Mesenchymal stem cell (in vitro differentiated cells and primary cell): ENCODE measurements at regions not wholly inside any gene's neighbourhood (a gene's known extent, or its start where the extent isn't known, plus 50 kb on each side); places are given as distances from the start of the nearest gene placed in this dataset.
A peak's percentile ranks its signal among the peaks of the same experiment; 100 is the strongest.

Experiments used
- DNase-seq: peaks from one replicate; pipeline ENCODE4 v3.0.0-alpha.2; 2013
- H2AFZ ChIP-seq: one replicate; pipeline ENCODE4 v1.6.1; 2013; ENCODE audit warnings: low read depth, mild to moderate bottlenecking, control low read depth, inconsistent platforms, low read length, moderate library complexity
- H2AK5ac ChIP-seq: 2 replicates; pipeline ENCODE4 v1.6.1; 2013; ENCODE audit warnings: low read length, moderate library complexity, mild to moderate bottlenecking, inconsistent platforms; ENCODE audit not compliant: severe bottlenecking
- H2BK120ac ChIP-seq: one replicate; pipeline ENCODE4 v1.6.1; 2013; ENCODE audit warnings: low read depth, mild to moderate bottlenecking, inconsistent platforms, low read length, moderate library complexity
- H2BK12ac ChIP-seq, 2 experiments: one replicate each; pipeline ENCODE4 v1.6.1; 2013; ENCODE audit warnings: inconsistent platforms in 2 of 2, low read length in 2 of 2, mild to moderate bottlenecking in 2 of 2, moderate library complexity in 2 of 2, control low read depth in 1 of 2
- H2BK15ac ChIP-seq: one replicate; pipeline ENCODE4 v1.6.1; 2013; ENCODE audit warnings: mild to moderate bottlenecking, low read depth, inconsistent platforms; ENCODE audit not compliant: poor library complexity, severe bottlenecking
- H2BK5ac ChIP-seq: 2 replicates; pipeline ENCODE4 v1.6.1; 2013; ENCODE audit warnings: low read depth, mild to moderate bottlenecking, low read length, control low read depth, inconsistent platforms; ENCODE audit not compliant: poor library complexity, severe bottlenecking
- H3K14ac ChIP-seq, 2 experiments: one replicate each; pipeline ENCODE4 v1.6.1; 2013; ENCODE audit warnings: inconsistent platforms in 2 of 2, low read length in 2 of 2, control low read depth in 1 of 2, mild to moderate bottlenecking in 1 of 2, moderate library complexity in 1 of 2
- H3K18ac ChIP-seq, 2 experiments: one replicate each; pipeline ENCODE4 v1.6.1; 2013; ENCODE audit warnings: inconsistent platforms in 2 of 2, low read length in 2 of 2, control low read depth in 1 of 2, low read depth in 1 of 2, mild to moderate bottlenecking in 1 of 2
- H3K23ac ChIP-seq, 2 experiments: one replicate each; pipeline ENCODE4 v1.6.1; 2013; ENCODE audit warnings: inconsistent platforms in 2 of 2, low read length in 2 of 2, mild to moderate bottlenecking in 2 of 2, moderate library complexity in 2 of 2, control low read depth in 1 of 2
- H3K27ac ChIP-seq: 2 replicates; pipeline ENCODE4 v1.5.1; 2013; ENCODE audit warnings: mild to moderate bottlenecking, moderate library complexity, low read length, control low read depth, inconsistent platforms; ENCODE audit not compliant: poor library complexity, severe bottlenecking
- H3K27me3 ChIP-seq, 2 experiments: 2 replicates each; pipeline versions ENCODE4 v1.6.1 to v1.7.0; 2013; ENCODE audit warnings: low read length in 2 of 2, mild to moderate bottlenecking in 2 of 2, moderate library complexity in 2 of 2, control low read depth in 1 of 2, inconsistent platforms in 1 of 2; ENCODE audit not compliant: control insufficient read depth in 1 of 2, insufficient read depth in 1 of 2
- H3K36me3 ChIP-seq, 2 experiments: 2 replicates each; pipeline versions ENCODE4 v1.6.1 to v1.7.0; 2013; ENCODE audit warnings: low read length in 2 of 2, control low read depth in 1 of 2, inconsistent platforms in 1 of 2, low read depth in 1 of 2, mild to moderate bottlenecking in 1 of 2; ENCODE audit not compliant: insufficient read depth in 2 of 2, control insufficient read depth in 1 of 2
- H3K4ac ChIP-seq, 2 experiments: one replicate each; pipeline ENCODE4 v1.6.1; 2013; ENCODE audit warnings: inconsistent platforms in 2 of 2, low read length in 2 of 2, mild to moderate bottlenecking in 2 of 2, moderate library complexity in 2 of 2, control low read depth in 1 of 2, low read depth in 1 of 2
- H3K4me1 ChIP-seq: 2 replicates; pipeline ENCODE4 v1.6.1; 2013; ENCODE audit warnings: low read depth, low read length, control low read depth; ENCODE audit not compliant: control insufficient read depth, insufficient read depth
- H3K4me2 ChIP-seq: 2 replicates; pipeline ENCODE4 v1.6.1; 2013; ENCODE audit warnings: low read length, mild to moderate bottlenecking, inconsistent platforms; ENCODE audit not compliant: poor library complexity, severe bottlenecking
- H3K4me3 ChIP-seq, 2 experiments: 2 replicates each; pipeline versions ENCODE4 v1.5.1 to v1.7.0; 2013; ENCODE audit warnings: low read length in 2 of 2, mild to moderate bottlenecking in 2 of 2, control low read depth in 1 of 2, low read depth in 1 of 2; ENCODE audit not compliant: insufficient read depth in 1 of 2
- H3K79me1 ChIP-seq: replicated peaks from 2 replicates; pipeline ENCODE4 v1.6.1; 2013; ENCODE audit warnings: mild to moderate bottlenecking, control low read depth, low read length, inconsistent platforms; ENCODE audit not compliant: poor library complexity, severe bottlenecking
- H3K9ac ChIP-seq: 2 replicates; pipeline ENCODE4 v1.7.0; 2013; ENCODE audit warnings: mild to moderate bottlenecking, low read length, moderate library complexity
- H3K9me3 ChIP-seq: 2 replicates; pipeline ENCODE4 v1.7.0; 2013; ENCODE audit warnings: mild to moderate bottlenecking, low read length; ENCODE audit not compliant: control insufficient read depth
- H4K8ac ChIP-seq: one replicate; pipeline ENCODE4 v1.6.1; 2013; ENCODE audit warnings: inconsistent platforms, mild to moderate bottlenecking, low read length, moderate library complexity
- H4K91ac ChIP-seq: one replicate; pipeline ENCODE4 v1.6.1; 2013; ENCODE audit warnings: mild to moderate bottlenecking, low read length, inconsistent platforms
- WGBS: methylation state at CpG from one replicate; pipeline ENCODE4 v1.1.7; 2013; ENCODE audit warnings: mixed read lengths; 5-methylcytosine and 5-hydroxymethylcytosine counted together

- Histone ChIP-seq H3K4me3 (no peak overlapping the region), H3K79me1 (no peaks in the 10 kb centered on the region), H3K18ac (no peak overlapping the region), H3K27me3 (no peaks in the 10 kb centered on the region), H3K4ac (no peak overlapping the region), H3K9me3 (no peaks in the 10 kb centered on the region), H3K9ac (no peak overlapping the region), H2AK5ac (no peak overlapping the region), H2BK120ac (no peak overlapping the region), H4K8ac (no peak overlapping the region), H3K27ac (no peak overlapping the region), H3K36me3 (no peaks in the 10 kb centered on the region), H3K4me2 (no peak overlapping the region), H3K23ac (no peak overlapping the region), H2BK15ac (no peak overlapping the region), H3K4me1 (no peaks in the 10 kb centered on the region), H2AFZ (no peak overlapping the region), H2BK12ac (no peak overlapping the region), H3K14ac (no peak overlapping the region), H4K91ac (no peak overlapping the region), H2BK5ac (no peak overlapping the region)
- no peak for DNase-seq
- WGBS: no CpG with 5 or more reads among the region's 1 CpG
These were observed 396.1 kb downstream of the VGLL3 start for GRCh38 chr3:86594838-86595237.

DNA sequence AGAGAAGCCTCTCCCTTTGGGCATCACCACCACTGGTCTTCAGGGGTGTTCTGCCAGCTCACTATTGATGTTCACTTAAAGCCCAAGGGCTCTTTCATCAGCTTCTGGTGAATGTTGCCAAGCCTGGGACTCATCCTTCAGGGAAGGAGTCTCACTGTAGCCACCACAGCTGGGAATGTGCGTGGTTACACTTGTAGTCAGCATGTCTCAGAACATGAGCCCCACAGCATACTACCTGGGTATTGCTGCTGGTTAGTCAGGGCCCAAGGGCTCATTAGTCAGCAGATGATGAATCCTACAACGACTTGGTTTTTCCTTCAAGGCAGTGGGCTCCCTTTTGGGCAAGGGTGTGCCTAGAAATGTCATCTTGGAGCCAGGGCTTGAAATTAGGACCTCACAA, 412.9 kb downstream of the VGLL3 start:
- H2AFZ ChIP-seq: no peak overlapping the region
- no peak overlapping the region for H2AK5ac ChIP-seq
- no peak overlapping the region for H3K23ac ChIP-seq
- H3K4me3 ChIP-seq: no peak overlapping the region
- no peak overlapping the region for H3K4me2 ChIP-seq
- H3K9me3 ChIP-seq: peaks cover 4% of the 10 kb centered on the region
- no peaks in the 10 kb centered on the region for H3K4me1 ChIP-seq
- H3K27me3 ChIP-seq: no peaks in the 10 kb centered on the region
- no peaks in the 10 kb centered on the region for H3K36me3 ChIP-seq
- H3K79me1 ChIP-seq: no peaks in the 10 kb centered on the region
- H3K27ac ChIP-seq: no peak overlapping the region
- H3K9ac ChIP-seq: no peak overlapping the region
- no peak overlapping the region for H3K18ac ChIP-seq
- no peak overlapping the region for H2BK5ac ChIP-seq
- H4K91ac ChIP-seq: no peak overlapping the region
- H4K8ac ChIP-seq: no peak overlapping the region
- H3K14ac ChIP-seq: no peak overlapping the region
- no peak overlapping the region for H2BK12ac ChIP-seq
- H2BK15ac ChIP-seq: no peak overlapping the region
- H3K4ac ChIP-seq: no peak overlapping the region
- 42% methylated on average over 2 of the region's 2 CpGs for WGBS
- DNase-seq: no peak
- H2BK120ac ChIP-seq: no peak overlapping the region

DNA sequence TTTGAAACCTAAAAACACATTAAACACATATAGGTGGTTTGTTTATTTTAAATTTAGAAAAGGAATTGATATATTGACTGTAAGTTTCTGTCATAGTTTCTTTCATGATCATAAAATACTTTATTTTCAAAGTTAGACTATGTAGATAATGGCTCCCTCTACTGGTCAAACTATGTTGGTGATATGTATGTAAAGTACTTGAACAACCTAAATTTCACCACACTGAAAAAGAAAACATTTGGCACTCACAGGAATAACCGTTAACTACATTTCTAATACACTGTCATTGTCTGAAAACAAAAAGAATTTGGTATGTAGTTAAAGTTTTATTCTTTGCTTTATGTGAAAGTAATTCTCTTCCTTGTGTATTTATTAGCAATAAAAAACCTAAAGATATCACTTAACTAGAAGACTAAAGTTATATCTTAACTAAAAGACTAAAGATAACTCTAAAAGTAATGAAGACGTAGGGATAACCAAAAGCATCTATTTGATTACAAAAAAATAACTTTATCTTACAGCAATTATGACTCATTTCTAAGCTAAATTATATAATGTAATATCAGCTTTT, 427.5 kb downstream of the VGLL3 start:
- Histone ChIP-seq H3K14ac (no peak overlapping the region), H4K8ac (no peak overlapping the region), H3K4me1 (no peaks in the 10 kb centered on the region), H3K27me3 (no peaks in the 10 kb centered on the region), H2BK5ac (no peak overlapping the region), H3K4me2 (no peak overlapping the region), H3K9me3 (no peaks in the 10 kb centered on the region), H3K27ac (no peak overlapping the region), H2BK15ac (no peak overlapping the region), H2AFZ (no peak overlapping the region), H3K36me3 (no peaks in the 10 kb centered on the region), H3K4ac (no peak overlapping the region), H2BK120ac (no peak overlapping the region), H3K9ac (no peak overlapping the region), H3K79me1 (no peaks in the 10 kb centered on the region), H3K4me3 (no peak overlapping the region), H2AK5ac (no peak overlapping the region), H2BK12ac (no peak overlapping the region), H4K91ac (no peak overlapping the region), H3K18ac (no peak overlapping the region), H3K23ac (no peak overlapping the region)
- no CpG with 5 or more reads among the region's 2 CpGs for WGBS
- DNase-seq: peak; percentile 26

DNA sequence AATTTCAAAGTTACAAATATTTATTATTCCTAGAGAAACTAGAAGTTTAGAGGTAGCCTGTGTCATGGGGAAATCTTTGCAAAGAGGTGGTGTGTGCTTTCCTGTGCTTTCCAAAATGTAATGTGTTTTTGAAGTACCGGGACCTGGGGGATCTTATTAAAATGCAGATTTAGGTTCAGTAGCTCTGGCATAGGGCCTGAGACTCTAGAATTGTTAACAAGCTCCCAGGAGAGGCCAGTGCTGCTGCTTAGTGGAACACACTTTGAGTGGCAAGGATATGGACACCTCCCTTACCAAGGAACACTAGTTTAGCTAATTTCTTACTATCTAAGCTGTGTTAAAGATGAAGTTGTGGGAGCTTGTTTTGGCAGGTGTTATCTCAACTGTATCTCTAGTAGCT, 428.9 kb downstream of the VGLL3 start:
- no peaks in the 10 kb centered on the region for H3K36me3 ChIP-seq
- H2AK5ac ChIP-seq: no peak overlapping the region
- no peak overlapping the region for H4K8ac ChIP-seq
- no peak overlapping the region for H3K27ac ChIP-seq
- H3K4me3 ChIP-seq: no peak overlapping the region
- H2AFZ ChIP-seq: no peak overlapping the region
- no peaks in the 10 kb centered on the region for H3K9me3 ChIP-seq
- no peak overlapping the region for H4K91ac ChIP-seq
- 82% methylated on average over 1 of the region's 1 CpG for WGBS
- H3K4me2 ChIP-seq: no peak overlapping the region
- H3K18ac ChIP-seq: no peak overlapping the region
- no peak overlapping the region for H3K4ac ChIP-seq
- DNase-seq: no peak
- no peaks in the 10 kb centered on the region for H3K4me1 ChIP-seq
- H2BK15ac ChIP-seq: no peak overlapping the region
- no peak overlapping the region for H3K9ac ChIP-seq
- H3K14ac ChIP-seq: no peak overlapping the region
- H2BK12ac ChIP-seq: no peak overlapping the region
- no peak overlapping the region for H2BK5ac ChIP-seq
- no peak overlapping the region for H3K23ac ChIP-seq
- no peaks in the 10 kb centered on the region for H3K27me3 ChIP-seq
- no peaks in the 10 kb centered on the region for H3K79me1 ChIP-seq
- H2BK120ac ChIP-seq: no peak overlapping the region
